Suprapubic skin (tissue), 4 donors: ENCODE measurements at regions not wholly inside any gene's neighbourhood (a gene's known extent, or its start where the extent isn't known, plus 50 kb on each side); places are given as distances from the start of the nearest gene placed in this dataset.
A peak's percentile ranks its signal among the peaks of the same experiment; 100 is the strongest.
"Not testable (repeated sequence)": the region's sequence is repeated elsewhere in the genome, so short reads cannot be mapped to it uniquely, and the experiment has no call there.

Experiments used
- DNase-seq, 2 donors: peaks; one replicate each; pipeline ENCODE4 v3.0.0-alpha.2; 2019; ENCODE audit warnings: low spot score in 2 of 2
- H3K27ac ChIP-seq: fragments of 200-600 bp; sonication (generic); one replicate; pipeline ENCODE4 v1.5.1; 2019
- H3K27me3 ChIP-seq: fragments of 200-600 bp; sonication (generic); one replicate; pipeline ENCODE4 v1.5.1; 2019
- H3K36me3 ChIP-seq: fragments of 200-600 bp; sonication (generic); one replicate; pipeline ENCODE4 v1.5.1; 2019
- H3K4me1 ChIP-seq: fragments of 200-600 bp; sonication (generic); one replicate; pipeline ENCODE4 v1.5.1; 2019
- H3K4me3 ChIP-seq: fragments of 200-600 bp; sonication (generic); one replicate; pipeline ENCODE4 v1.5.1; 2019; ENCODE audit warnings: mild to moderate bottlenecking
- H3K9me3 ChIP-seq: fragments of 200-600 bp; sonication (generic); one replicate; pipeline ENCODE4 v1.5.1; 2019
- EP300 ChIP-seq: sonication (generic); formaldehyde crosslinking; IDR thresholded peaks from one replicate; pipeline ENCODE4 v1.6.1; 2017; ENCODE audit warnings: antibody characterized with exemption
- POLR2A ChIP-seq, 2 donors: fragments of 450-650 bp; IDR thresholded peaks; one replicate each; pipeline ENCODE4 v1.6.1; 2017; ENCODE audit warnings: antibody characterized with exemption in 2 of 2, mild to moderate bottlenecking in 2 of 2, moderate library complexity in 2 of 2
- POLR2AphosphoS5 ChIP-seq, 3 donors: sonication (generic); formaldehyde crosslinking; IDR thresholded peaks; one replicate each; pipeline ENCODE4 v1.6.1; 2017; ENCODE audit warnings: antibody characterized with exemption in 3 of 3
- WGBS: methylation state at CpG from one replicate; pipeline ENCODE4 v1.1.5; 2018; 5-methylcytosine and 5-hydroxymethylcytosine counted together
- TF ChIP-seq, protein P1 (sequence below), 2 donors: fragments of 200-600 bp in 1 of 2; fragments of 450-650 bp in 1 of 2; sonication (generic) in 1 of 2; IDR thresholded peaks; one replicate each; pipeline ENCODE4 v1.5.1; 2016 to 2019; ENCODE audit warnings: antibody characterized with exemption in 2 of 2, mild to moderate bottlenecking in 1 of 2, moderate library complexity in 1 of 2

- Histone ChIP-seq H3K4me3 (no peak overlapping the region), H3K27me3 (no peaks in the 10 kb centered on the region), H3K27ac (peak overlapping the region; percentile 9), H3K36me3 (no peaks in the 10 kb centered on the region), H3K4me1 (peaks cover 32% of the 10 kb centered on the region), H3K9me3 (no peaks in the 10 kb centered on the region)
- no peak for DNase-seq
- TF ChIP-seq POLR2A (IDR thresholded peaks at IDR 0.05), result no peak
- TF ChIP-seq POLR2AphosphoS5 (IDR thresholded peaks at IDR 0.05), result no peak
- TF ChIP-seq, protein P1, sequence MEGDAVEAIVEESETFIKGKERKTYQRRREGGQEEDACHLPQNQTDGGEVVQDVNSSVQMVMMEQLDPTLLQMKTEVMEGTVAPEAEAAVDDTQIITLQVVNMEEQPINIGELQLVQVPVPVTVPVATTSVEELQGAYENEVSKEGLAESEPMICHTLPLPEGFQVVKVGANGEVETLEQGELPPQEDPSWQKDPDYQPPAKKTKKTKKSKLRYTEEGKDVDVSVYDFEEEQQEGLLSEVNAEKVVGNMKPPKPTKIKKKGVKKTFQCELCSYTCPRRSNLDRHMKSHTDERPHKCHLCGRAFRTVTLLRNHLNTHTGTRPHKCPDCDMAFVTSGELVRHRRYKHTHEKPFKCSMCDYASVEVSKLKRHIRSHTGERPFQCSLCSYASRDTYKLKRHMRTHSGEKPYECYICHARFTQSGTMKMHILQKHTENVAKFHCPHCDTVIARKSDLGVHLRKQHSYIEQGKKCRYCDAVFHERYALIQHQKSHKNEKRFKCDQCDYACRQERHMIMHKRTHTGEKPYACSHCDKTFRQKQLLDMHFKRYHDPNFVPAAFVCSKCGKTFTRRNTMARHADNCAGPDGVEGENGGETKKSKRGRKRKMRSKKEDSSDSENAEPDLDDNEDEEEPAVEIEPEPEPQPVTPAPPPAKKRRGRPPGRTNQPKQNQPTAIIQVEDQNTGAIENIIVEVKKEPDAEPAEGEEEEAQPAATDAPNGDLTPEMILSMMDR (IDR thresholded peaks at IDR 0.05), result no peak
- no peak for TF ChIP-seq EP300
- 56% methylated on average over 4 of the region's 15 CpGs for WGBS
Observed at GRCh38 chr12:124673801-124674617, 106.6 kb upstream of the NCOR2 start.

- 75% methylated on average over 8 of the region's 8 CpGs for WGBS
- H3K4me1 ChIP-seq, result peaks cover 13% of the 10 kb centered on the region
- not testable (repeated sequence) for H3K36me3 ChIP-seq, H3K27ac ChIP-seq, DNase-seq, H3K27me3 ChIP-seq, H3K4me3 ChIP-seq
- peaks cover 10% of the 10 kb centered on the region for H3K9me3 ChIP-seq
Observed at GRCh38 chr12:124669271-124669721, 101.9 kb upstream of the NCOR2 start.

- Histone ChIP-seq H3K27me3 (no peaks in the 10 kb centered on the region), H3K4me1 (peaks cover 6% of the 10 kb centered on the region), H3K27ac (no peak overlapping the region), H3K4me3 (no peak overlapping the region), H3K36me3 (no peaks in the 10 kb centered on the region), H3K9me3 (peaks cover 10% of the 10 kb centered on the region)
- no peak for DNase-seq
- WGBS, result 53% methylated on average over 8 of the region's 8 CpGs
- TF ChIP-seq, protein P1 (IDR thresholded peaks at IDR 0.05), result no peak
- TF ChIP-seq POLR2AphosphoS5 (IDR thresholded peaks at IDR 0.05) (no peak), EP300 (no peak), POLR2A (IDR thresholded peaks at IDR 0.05) (no peak)
Observed at GRCh38 chr12:124668602-124669001, 101.2 kb upstream of the NCOR2 start.

DNA sequence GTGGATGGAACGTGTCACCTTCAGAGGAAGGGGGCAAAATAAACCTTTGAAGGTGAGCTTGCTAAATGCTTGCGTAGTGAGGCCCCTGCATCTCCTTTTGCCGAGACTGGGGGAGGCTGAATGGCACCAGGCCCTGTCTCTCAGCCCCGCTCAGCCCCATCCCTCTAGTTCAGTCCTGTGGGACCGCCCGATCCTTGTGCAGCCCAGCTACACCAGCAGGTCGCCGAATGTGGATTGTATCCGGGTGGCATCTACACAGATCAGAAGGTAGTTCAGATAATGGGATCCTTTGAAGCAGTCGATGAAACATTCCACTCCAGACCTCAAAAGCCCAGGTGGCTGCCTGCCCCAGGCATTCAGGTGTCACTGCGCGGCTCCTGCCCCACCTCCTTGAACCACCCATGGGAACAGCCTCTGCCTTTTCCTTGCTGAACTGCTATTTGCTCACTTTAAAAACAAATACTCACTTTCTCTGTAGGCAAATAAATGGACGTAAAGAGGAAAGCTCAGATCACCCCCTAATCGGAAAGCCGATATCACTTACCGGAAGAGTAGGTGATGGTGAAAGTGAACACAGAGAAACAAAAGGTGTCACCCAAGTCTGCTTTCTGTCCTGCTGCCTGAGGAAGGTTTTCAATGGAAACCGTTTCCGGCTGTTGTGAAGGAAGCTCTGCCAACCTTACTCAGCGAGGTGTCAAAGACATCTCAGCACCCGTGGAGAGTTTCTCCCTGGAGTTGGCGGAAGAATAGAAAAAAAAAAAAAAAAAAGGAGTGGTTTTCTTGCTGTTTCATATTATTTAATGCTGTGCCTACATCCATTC is 100.3 kb upstream of the NCOR2 start:
- 57% methylated on average over 15 of the region's 21 CpGs for WGBS
- no peak overlapping the region for H3K27ac ChIP-seq

GRCh38 chr12:124666722-124667259 is 99.4 kb upstream of the NCOR2 start:
- Histone ChIP-seq H3K4me1 (peaks cover 6% of the 10 kb centered on the region), H3K36me3 (no peaks in the 10 kb centered on the region), H3K4me3 (no peak overlapping the region), H3K27ac (no peak overlapping the region), H3K9me3 (peaks cover 10% of the 10 kb centered on the region), H3K27me3 (no peaks in the 10 kb centered on the region)
- no peak for DNase-seq
- no peak for TF ChIP-seq EP300
- TF ChIP-seq, protein P1 (IDR thresholded peaks at IDR 0.05), result no peak
- no peak for TF ChIP-seq POLR2AphosphoS5 (IDR thresholded peaks at IDR 0.05)
- no peak for TF ChIP-seq POLR2A (IDR thresholded peaks at IDR 0.05)
- 91% methylated on average over 4 of the region's 4 CpGs for WGBS

More for the DNA sequence above, 100.3 kb upstream of the NCOR2 start:
- H3K27me3 ChIP-seq, result no peaks in the 10 kb centered on the region
- TF ChIP-seq, protein P1 (IDR thresholded peaks at IDR 0.05), result no peak
- TF ChIP-seq POLR2A (IDR thresholded peaks at IDR 0.05) (no peak), EP300 (no peak), POLR2AphosphoS5 (IDR thresholded peaks at IDR 0.05) (no peak)
- peaks cover 10% of the 10 kb centered on the region for H3K9me3 ChIP-seq
- no peak overlapping the region for H3K4me3 ChIP-seq
- no peak for DNase-seq
- H3K36me3 ChIP-seq, result no peaks in the 10 kb centered on the region
- peaks cover 6% of the 10 kb centered on the region for H3K4me1 ChIP-seq
